NT2/D1 (cell line): ENCODE measurements at regions not wholly inside any gene's neighbourhood (a gene's known extent, or its start where the extent isn't known, plus 50 kb on each side); places are given as distances from the start of the nearest gene placed in this dataset.

Experiments
- SUZ12 ChIP-seq: IDR thresholded peaks from 2 replicates; pipeline ENCODE4 v1.6.1; 2011; ENCODE audit not compliant: insufficient read length, insufficient read depth; ENCODE audit errors: extremely low read depth
- YY1 ChIP-seq: IDR thresholded peaks from 2 replicates; pipeline ENCODE4 v1.6.1; 2011; ENCODE audit not compliant: insufficient read length, insufficient read depth
- ZNF274 ChIP-seq: IDR thresholded peaks from 2 replicates; pipeline ENCODE4 v1.6.1; 2011; ENCODE audit warnings: mild to moderate bottlenecking, low read depth, low read length

GRCh38 chr21:36551731-36552433 is 72.0 kb upstream of the CLDN14 start:
- TF ChIP-seq SUZ12 (no peak), ZNF274 (no peak), YY1 (no peak)
